NCI-H1105 treated with DMSO at 0.1 percent for 48 hours (cell line): ENCODE measurements at regions not wholly inside any gene's neighbourhood (a gene's known extent, or its start where the extent isn't known, plus 50 kb on each side); places are given as distances from the start of the nearest gene placed in this dataset.
A peak's percentile ranks its signal among the peaks of the same experiment; 100 is the strongest.

Experiments
- DNase-seq: peaks from one replicate; lab custom pipeline; 2025; lab: John Stamatoyannopoulos, UW

DNA sequence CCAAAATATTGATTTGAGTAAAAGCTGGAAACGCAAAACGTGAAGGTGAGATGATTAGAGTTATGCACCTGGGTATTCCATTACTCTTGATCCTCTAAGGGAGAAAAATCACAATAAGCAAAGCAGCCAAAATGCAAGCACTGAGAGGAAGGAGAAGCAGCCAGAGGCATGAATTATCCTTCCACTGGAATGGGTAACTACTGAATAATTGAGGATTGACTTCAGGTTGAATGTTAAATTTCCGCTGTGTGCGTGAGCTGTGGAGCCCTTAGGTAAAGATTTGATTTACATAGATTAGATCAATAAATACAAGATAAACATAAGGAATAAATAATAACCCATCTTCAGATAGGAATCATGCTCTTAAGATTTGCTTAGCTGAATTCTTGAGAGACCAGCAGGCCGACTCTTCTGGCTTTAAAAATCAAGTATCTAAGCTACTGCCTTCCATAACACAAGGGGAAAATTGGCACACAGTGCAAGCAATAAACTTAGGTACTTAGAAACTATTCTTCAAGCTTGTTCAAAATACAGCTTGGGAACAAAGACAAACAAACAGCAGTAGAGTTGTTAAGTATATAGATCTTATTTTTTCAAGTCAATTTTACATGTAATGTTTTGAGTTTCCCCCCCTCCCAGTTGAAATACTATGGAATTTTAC is 1459.5 kb downstream of the ZPLD1 start:
- DNase-seq: peak; percentile 14

DNA sequence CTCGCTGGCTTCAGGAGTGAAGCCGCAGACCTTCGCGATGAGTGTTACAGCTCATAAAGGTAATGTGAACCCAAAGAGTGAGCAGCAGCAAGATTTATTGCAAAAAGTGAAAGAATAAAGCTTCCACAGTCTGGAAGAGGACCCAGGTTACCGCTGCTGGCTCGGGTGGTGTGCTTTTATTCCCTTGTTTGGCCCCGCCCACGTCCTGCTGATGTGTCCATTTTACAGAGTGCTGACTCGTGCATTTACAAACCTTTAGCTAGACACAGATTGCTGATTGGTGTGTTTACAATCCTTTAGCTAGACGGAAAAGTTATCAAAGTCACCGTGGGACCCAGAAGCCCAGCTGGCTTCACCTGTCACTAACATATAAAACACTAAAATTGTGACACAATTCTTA is 1464.5 kb downstream of the ZPLD1 start:
- no peak for DNase-seq

GRCh38 chr3:103904991-103905390 is 1461.7 kb upstream of the ALCAM start:
- no peak for DNase-seq

GRCh38 chr3:103906304-103906703 is 1460.4 kb upstream of the ALCAM start:
- no peak for DNase-seq

DNA sequence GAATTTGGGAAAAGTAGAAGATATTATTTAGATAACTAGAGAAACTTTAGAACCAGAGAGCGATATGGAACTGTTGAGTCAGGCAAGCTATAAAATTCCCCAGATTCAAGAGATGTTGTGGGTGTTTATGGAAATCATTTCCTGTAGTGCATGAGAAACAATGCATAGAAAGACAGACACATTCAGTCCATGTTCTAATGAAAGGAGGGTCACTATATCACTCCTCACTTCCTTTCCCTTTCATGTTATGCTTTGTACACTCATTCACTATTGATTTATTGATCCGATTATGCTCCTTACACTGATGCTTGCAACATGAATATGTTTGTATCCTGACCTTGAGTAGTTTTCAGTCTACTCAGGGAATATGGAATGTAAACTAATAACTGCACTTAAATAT is 1459.9 kb upstream of the ALCAM start:
- DNase-seq: no peak

DNA sequence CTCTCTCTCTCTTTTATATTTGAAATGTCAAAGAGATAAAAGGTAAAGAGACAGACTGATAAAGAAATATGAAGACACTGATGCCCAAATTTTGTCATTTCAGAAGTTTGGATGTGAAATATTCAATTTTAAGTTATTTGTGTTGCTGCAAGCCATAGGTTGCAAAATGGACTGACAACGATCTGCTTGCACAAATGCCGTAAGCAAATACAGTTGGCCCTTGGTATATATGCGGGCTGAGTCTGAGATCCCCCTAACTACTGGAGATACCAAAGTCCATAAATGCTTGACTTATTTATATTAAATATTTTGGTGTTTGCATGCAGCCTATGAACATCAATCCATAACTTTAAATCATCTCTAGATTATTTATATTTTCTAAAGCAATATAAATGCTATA is 1459.1 kb upstream of the ALCAM start:
- DNase-seq: no peak

DNA sequence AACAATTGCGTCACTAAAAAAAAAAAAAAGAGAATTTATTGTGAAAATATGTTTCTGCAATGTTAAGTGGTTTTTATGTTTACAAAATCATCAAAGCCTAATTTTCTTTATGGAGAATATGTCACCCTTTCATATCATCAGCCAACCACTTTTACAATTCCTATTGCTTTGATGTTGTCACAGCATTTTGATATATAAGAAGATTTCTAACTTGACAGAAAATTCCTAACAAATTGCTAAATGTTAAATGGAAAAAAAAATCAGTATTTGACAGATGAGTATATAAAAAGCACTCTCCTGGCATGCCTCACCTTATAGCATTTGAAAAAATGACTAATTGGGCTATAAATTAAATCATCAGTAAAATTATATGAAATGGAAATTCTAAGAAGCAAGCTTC is 1457.3 kb upstream of the ALCAM start:
- no peak for DNase-seq

DNA sequence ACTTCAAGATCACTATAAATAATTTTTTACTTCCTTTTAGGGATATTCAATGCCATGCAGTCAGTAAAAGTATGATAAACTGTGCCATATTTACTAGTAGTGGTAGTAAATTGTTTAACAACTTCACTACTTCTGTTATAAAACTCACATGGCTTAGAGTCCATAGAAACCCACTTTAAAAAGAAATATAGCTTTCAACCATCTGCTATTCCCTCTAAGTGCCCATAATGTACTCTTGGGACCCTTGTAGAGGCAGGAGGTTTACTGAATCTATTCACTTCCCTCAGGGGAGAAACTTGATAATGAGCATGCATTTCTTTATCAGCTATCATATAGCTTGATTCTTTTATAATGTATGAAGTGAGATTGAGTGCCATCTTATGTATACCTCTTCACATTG is 1448.4 kb upstream of the ALCAM start:
- no peak for DNase-seq

DNA sequence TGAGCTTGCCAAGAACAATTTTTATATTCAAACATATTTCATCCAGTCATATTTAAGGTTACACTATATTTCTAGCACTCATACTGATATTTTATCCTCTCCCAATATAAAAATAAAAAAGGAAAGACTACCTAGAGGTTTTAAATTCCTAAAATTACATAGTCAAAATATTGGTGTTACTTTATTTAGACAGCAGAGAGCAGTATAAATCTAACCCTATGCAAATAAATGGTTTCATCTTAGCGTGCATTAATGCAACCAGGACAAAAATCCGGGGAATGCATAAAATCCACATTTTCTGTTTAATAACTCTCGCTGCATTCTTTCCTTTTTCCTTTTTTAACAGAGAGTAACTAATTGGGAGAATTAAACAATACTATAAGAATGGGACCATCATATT is 1447.4 kb upstream of the ALCAM start:
- DNase-seq: no peak

- DNase-seq: no peak
Observed at GRCh38 chr3:103923907-103924306, 1442.8 kb upstream of the ALCAM start.

DNA sequence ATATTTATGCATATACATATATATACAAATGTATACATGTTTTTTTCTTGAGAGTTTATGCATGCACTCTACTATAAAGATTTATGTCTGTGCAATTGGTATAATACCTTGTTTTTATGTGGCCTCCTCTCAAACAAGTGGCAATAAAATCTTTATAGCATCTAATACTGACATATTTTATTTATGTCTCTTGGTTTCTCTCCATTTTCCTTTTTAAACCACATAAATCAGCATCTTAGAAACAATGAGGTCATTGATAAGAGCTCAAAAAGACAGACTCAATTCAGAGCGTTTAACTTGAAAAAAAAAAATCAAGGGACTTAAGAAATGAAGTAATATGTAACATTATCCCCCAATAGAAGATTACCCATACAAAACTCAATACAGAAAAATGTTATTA is 1442.2 kb upstream of the ALCAM start:
- DNase-seq: no peak

DNA sequence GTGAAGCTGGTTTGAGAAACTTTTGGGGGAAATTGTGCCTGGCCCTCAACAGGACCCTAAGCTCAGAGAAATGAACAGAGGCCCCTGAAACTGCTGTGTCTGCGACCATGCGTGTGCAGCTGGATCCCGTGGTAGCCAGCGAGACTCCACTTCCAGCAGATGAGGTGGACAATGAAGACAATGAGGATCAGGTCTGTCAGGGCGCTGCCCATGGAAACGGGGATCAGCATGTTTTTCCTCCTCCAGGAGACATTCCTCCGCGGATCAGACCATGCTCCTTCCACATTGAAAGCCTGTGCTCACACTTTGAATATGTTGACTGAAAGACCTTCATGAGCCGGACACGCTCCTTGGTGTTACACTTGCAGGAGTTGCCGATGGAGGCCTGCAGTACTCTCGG is 1439.8 kb upstream of the ALCAM start:
- DNase-seq: no peak

- no peak for DNase-seq
Observed at GRCh38 chr3:103927896-103928295, 1438.8 kb upstream of the ALCAM start.

- DNase-seq: no peak
Observed at GRCh38 chr3:103937094-103937493, 1429.6 kb upstream of the ALCAM start.

DNA sequence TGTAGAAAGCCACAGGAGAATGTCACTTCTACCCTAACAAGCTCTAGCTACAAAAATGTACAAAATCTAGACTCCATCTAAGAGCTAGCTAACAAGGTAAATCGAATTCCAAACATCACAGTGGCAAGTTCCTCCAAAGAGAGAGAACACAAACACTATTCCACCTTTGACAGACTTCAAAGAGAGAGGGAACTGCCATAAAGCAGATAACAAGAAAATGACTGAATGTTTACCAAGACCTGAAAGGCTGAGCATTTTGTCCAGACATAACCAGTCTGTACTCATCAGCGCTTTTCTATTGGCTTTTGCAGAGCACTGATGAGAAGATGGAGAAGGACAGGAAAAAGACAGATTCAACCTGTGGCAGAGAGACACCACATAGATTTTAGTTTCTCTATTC is 1419.6 kb upstream of the ALCAM start:
- no peak for DNase-seq

DNA sequence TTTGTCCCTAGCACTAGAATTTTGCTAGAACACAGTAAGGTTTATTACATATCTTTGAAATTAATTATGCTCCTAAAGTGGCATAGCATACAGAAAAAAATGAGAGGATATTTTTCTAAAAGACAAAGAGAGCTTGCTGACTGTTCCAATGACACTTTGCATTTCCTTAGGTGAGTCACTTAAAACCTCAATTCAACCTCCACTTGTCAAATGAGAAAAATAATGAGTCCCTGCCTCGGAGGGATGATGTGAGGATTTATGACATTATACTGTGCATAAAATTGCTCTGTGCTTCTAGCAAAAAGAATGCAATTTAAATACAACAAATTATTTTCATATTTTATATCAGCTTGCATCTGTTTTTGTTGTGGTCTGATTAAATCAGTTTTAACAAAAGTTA is 1417.0 kb upstream of the ALCAM start:
- peak; percentile 4 for DNase-seq

- DNase-seq: no peak
Observed at GRCh38 chr3:103950676-103951075, 1416.0 kb upstream of the ALCAM start.

GRCh38 chr3:103953796-103954195 is 1412.9 kb upstream of the ALCAM start:
- DNase-seq: no peak

- DNase-seq: no peak
Observed at GRCh38 chr3:103960819-103961218, 1405.9 kb upstream of the ALCAM start.

- no peak for DNase-seq
Observed at GRCh38 chr3:103963599-103963998, 1403.1 kb upstream of the ALCAM start.

DNA sequence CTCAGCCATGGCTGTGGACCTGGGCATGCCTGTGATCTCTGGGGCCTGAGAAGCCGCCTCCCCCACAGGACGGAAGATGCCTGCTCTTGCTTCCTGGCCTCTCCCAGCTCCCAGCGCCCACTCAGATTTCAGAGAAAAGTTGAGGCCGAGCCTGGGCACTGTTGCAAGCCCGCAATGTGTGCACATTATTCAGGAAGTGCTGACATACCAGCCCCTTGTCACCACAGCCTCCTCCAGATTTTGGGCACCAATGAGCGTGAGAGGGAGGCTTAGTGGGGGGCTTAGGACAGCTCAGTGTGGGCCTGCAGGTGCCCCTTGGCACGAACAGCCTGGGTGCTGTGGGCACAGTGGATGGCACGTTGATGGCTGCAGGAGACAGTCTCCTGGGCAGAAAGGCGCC is 1400.9 kb upstream of the ALCAM start:
- no peak for DNase-seq

DNA sequence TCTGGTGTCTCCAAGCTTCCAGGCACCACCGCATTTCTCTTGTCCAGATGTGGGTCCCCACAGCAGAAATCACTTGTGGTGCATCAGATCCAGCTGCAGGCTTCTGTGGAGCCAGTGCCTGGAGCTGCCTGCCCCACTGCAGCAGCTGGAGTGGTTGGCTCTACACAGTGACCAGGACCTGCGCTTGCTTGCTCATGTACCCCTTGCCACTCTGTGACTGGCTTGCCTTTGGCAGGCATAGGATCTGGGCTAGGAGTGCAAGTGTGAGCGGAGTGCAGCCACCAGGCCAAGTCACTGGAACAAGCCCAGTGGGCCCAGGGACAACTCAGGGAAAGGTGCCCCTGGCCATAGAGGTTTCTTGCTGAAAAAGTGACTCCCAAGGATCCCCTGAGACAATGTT is 1400.0 kb upstream of the ALCAM start:
- no peak for DNase-seq

DNA sequence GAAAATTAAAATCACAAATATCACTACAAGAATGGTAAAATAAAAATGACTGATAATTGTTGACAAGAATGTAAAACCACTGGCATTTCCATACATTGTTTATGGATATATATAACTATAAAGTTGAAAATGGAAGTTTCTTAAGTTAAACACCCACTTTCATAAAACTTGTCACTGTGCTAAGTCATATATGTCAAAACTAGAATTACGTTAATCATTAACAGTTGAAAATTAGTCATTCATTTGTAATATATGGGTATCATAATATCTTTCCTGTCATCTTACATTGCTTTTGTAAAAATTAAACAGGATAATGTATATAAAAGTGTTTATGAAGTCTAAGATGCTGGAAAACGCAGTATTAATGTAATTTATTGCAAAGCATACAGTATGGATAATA is 1398.6 kb upstream of the ALCAM start:
- DNase-seq: no peak

GRCh38 chr3:103968751-103969150 is 1398.0 kb upstream of the ALCAM start:
- DNase-seq: no peak

DNA sequence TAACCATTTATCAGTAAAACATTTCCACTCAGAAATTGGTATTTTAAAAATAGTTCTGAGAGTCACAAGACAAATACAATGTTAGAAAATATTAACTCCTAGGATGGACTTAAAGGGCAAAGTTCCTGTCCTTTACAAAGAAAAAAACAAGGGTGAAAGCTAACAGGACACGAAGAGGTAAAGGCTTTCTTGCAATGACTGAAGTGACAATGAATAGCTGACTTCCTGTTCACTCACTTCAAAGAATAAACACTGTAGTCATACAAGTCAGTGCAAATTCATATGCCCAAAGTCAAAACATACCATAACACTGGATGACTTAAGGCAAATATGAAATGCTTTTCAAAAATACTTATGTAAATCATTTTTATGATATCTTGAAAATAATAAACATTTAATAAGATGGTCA is 1389.8 kb upstream of the ALCAM start:
- no peak for DNase-seq
